22Rv1 (cell line): ENCODE measurements at regions not wholly inside any gene's neighbourhood (a gene's known extent, or its start where the extent isn't known, plus 50 kb on each side); places are given as distances from the start of the nearest gene placed in this dataset.

ENCODE experiments used
- H3K27ac ChIP-seq: fragments of 450-650 bp; 2 replicates; pipeline ENCODE4 v1.5.1; 2017
- ZFX ChIP-seq: fragments of 450-650 bp; IDR thresholded peaks from 2 replicates; pipeline ENCODE4 v1.6.1; 2017; ENCODE audit warnings: antibody characterized with exemption, borderline replicate concordance
- TF ChIP-seq, protein P1 (sequence below): fragments of 450-650 bp; IDR thresholded peaks from 2 replicates; pipeline ENCODE4 v1.5.1; 2017; ENCODE audit warnings: mild to moderate bottlenecking

DNA sequence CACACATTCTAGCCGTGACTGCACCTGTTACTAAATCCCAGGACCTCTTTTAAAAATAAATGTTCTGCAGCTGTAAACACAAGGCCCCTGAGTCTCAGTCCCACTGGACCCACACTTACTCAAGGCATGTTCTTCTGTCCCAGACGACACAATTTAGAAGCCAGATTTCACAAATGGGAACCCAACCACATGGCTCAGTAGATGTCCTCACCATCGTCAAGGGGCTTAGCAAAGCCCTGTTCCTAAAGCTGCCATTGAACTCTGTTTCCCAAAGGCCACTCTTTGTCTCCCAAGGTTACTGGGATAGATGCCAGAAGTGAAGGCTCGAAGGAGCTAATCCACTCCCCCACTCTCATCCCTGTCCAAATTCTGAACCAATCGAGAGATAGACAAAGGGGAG, 301.0 kb downstream of the GALR1 start:
- H3K27ac ChIP-seq, result no peak overlapping the region
- TF ChIP-seq, protein P1, sequence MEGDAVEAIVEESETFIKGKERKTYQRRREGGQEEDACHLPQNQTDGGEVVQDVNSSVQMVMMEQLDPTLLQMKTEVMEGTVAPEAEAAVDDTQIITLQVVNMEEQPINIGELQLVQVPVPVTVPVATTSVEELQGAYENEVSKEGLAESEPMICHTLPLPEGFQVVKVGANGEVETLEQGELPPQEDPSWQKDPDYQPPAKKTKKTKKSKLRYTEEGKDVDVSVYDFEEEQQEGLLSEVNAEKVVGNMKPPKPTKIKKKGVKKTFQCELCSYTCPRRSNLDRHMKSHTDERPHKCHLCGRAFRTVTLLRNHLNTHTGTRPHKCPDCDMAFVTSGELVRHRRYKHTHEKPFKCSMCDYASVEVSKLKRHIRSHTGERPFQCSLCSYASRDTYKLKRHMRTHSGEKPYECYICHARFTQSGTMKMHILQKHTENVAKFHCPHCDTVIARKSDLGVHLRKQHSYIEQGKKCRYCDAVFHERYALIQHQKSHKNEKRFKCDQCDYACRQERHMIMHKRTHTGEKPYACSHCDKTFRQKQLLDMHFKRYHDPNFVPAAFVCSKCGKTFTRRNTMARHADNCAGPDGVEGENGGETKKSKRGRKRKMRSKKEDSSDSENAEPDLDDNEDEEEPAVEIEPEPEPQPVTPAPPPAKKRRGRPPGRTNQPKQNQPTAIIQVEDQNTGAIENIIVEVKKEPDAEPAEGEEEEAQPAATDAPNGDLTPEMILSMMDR, result no peak
- TF ChIP-seq ZFX, result no peak

DNA sequence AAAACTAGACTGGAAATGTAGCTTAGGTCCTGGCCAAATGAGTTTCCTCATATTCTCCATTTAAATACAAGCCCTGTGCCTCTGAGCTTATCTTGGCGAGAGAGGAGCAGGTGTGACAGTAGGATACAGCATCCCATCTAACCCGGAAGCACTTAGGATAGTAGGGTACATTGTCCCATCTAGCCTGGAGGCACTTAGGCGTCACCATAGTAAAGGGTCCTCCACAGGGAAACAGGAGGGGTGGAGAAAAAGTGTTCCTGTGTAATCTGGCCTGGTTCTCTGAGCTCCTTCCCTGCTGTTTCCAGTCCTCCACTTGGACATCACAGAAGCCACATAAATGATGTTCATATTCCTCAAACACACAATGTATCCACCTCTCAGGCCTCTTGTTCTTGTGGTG, 301.4 kb downstream of the GALR1 start:
- TF ChIP-seq ZFX, result no peak
- TF ChIP-seq, protein P1, result no peak
- no peak overlapping the region for H3K27ac ChIP-seq

DNA sequence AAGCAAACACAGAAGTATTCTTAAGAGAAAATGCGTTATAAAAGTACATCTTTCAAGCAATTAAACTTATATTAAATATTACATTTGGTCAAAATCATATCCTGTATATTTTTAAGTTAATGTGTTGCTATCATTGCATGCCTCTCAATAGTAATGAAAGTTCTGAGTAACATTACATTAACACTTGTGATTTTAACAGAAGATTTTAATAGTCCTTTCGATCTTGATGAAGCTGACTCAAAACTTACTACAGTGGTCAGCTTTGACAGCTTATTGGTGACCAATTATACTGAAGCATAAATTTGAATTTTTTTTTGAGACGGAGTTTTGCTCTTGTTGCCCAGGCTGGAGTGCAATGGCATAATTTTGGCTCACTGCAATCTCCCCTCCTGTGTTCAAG, 303.3 kb downstream of the GALR1 start:
- TF ChIP-seq ZFX, result no peak
- TF ChIP-seq, protein P1, result no peak
- no peak overlapping the region for H3K27ac ChIP-seq

DNA sequence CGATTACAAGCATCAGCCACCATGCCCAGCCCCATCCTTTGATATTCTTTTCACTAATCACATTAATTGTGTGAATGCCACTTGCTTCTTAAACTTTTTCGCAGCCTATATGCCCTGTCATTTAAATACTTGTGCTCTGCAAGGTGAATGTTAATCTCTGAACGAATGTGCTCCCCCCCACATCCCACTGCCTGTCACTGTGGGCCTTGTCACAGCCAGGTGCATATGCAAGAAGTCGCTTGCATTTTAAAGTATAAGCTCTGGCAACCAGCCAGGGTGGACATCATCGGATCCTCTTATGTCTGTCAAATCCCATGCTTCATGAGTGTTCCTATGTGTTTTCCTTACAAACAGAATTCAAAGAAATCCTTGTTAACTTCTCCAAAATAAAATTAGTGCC, 304.4 kb downstream of the GALR1 start:
- no peak overlapping the region for H3K27ac ChIP-seq
- TF ChIP-seq ZFX, result no peak
- TF ChIP-seq, protein P1, result no peak

DNA sequence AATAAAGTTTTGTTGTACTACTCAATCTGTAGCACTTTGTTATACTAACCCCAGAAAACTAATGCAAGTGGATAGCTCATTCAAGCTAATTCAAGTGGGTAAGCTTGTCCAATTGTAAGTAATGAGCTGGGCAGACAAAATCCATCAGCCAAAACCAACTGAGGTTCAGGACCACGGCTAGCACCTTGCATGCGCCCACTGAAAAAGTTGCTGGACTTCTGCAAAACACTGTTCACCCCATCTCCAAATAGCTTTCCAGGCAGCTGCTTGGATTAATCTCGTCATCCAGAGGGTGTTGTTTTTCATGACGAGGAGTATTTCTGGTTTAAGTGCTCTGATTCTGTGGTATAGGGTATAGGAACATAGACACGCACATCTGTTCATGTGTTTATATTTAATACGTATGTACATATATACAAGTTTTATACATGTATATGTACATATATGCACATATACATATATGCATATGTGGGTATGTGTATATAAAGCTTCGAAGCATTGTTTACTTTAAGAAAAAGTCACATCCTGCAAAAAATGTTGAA, 307.5 kb downstream of the GALR1 start:
- H3K27ac ChIP-seq, result no peak overlapping the region
- TF ChIP-seq, protein P1, result no peak
- no peak for TF ChIP-seq ZFX

DNA sequence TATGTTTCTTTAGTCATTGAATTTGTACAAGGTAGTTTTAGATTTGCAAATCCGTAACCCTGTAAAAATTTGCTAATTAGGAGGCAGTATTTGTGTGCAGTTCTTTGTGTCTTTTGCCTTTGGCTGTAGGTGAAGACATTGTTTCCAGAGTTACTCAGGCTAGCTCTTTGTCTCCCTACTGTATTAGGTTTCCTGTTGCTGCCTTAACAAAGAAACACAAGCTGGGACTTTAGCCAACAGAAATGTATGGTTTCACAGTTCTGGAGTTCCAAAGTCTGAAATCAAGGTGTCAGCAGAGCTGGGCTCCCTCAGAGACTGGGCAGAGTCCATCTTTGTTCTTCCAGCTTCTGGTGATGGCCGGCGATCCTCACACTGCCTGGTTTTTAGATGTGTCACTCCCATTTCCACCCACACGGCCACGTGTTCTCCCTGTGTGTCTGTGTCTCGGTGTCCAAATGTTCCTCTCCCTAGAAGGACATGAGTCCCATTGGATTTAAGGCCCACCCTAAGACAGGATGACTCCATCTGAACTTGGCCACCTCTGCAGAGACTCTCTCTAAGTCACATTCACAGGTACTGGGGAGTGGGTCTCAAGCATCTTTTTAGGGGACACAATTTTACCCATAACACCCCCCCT, 309.7 kb downstream of the GALR1 start:
- TF ChIP-seq, protein P1, result no peak
- TF ChIP-seq ZFX, result no peak

DNA sequence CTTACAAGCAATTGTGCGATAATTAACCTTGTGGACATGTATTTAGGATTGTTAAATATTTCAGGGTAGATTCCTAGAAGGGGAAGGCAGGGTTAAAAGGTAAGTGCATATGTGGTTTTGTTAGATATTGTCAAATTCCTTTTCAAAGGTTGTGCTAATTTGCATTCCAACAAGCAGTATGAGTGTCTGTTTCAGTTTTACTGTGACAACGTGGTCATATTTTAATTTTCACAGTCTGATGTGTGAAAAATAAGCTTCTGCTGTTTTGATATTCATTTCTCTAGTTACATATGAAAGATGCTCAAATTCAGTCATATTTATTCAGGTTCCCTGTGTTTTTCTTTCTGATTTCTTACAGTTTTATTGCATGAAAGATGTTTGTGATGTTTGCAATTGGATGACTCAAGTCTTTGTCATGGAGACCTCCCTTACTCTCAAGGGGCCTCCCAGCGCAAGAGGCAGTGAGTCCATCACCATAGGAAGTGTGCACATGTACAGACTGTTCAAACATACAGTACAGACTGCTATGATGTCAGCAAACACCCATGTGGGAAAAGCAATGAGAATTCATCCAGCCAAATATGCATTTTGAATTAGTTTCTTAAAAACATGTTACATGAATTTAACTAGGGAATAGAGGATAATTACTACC, 310.8 kb downstream of the GALR1 start:
- no peak overlapping the region for H3K27ac ChIP-seq
- TF ChIP-seq, protein P1, result no peak
- no peak for TF ChIP-seq ZFX

More for the DNA sequence above, 309.7 kb downstream of the GALR1 start:
- no peak overlapping the region for H3K27ac ChIP-seq
